ENCODE measurements at regions not wholly inside any gene's neighbourhood (a gene's known extent, or its start where the extent isn't known, plus 50 kb on each side); places are given as distances from the start of the nearest gene placed in this dataset.

- H3K36me3 ChIP-seq (ENCODE audit: control insufficient read depth in 2 of 2, insufficient read depth in 2 of 2, low read length in 2 of 2) = no peaks in the 10 kb centered on the region
- H3K4me3 ChIP-seq (ENCODE audit: low read length in 2 of 2) = no peak overlapping the region
- no peaks in the 10 kb centered on the region for H3K4me1 ChIP-seq (ENCODE audit: control insufficient read depth, insufficient read depth, low read length)
- H3K9ac ChIP-seq (ENCODE audit: low read length in 2 of 2) = no peak overlapping the region
- H3K27me3 ChIP-seq (ENCODE audit: control insufficient read depth in 1 of 2, insufficient read depth in 2 of 2, low read length in 2 of 2) = peaks cover 0 to 1% of the 10 kb centered on the region in 2 donors
- no peaks in the 10 kb centered on the region for H3K9me3 ChIP-seq (ENCODE audit: control insufficient read depth in 2 of 2, low read length in 2 of 2)
- H3K27ac ChIP-seq (ENCODE audit: low read length) = no peak overlapping the region
Observed at GRCh38 chr19:34104557-34104956, 67.7 kb upstream of the LSM14A start.

GRCh38 chr19:34109596-34109995 lies 62.7 kb upstream of the LSM14A start:
- no peaks in the 10 kb centered on the region for H3K9me3 ChIP-seq (ENCODE audit: control insufficient read depth in 2 of 2, low read length in 2 of 2)
- no peaks in the 10 kb centered on the region for H3K4me1 ChIP-seq (ENCODE audit: control insufficient read depth, insufficient read depth, low read length)
- H3K4me3 ChIP-seq (ENCODE audit: low read length in 2 of 2) = no peak overlapping the region
- no peak overlapping the region for H3K27ac ChIP-seq (ENCODE audit: low read length)
- H3K9ac ChIP-seq (ENCODE audit: low read length in 2 of 2) = no peak overlapping the region
- peaks cover 0 to 2% of the 10 kb centered on the region in 2 donors for H3K27me3 ChIP-seq (ENCODE audit: control insufficient read depth in 1 of 2, insufficient read depth in 2 of 2, low read length in 2 of 2)
- no peaks in the 10 kb centered on the region for H3K36me3 ChIP-seq (ENCODE audit: control insufficient read depth in 2 of 2, insufficient read depth in 2 of 2, low read length in 2 of 2)

- Histone ChIP-seq H3K9ac (ENCODE audit: low read length in 2 of 2) (no peak overlapping the region), H3K36me3 (ENCODE audit: control insufficient read depth in 2 of 2, insufficient read depth in 2 of 2, low read length in 2 of 2) (no peaks in the 10 kb centered on the region), H3K4me1 (ENCODE audit: control insufficient read depth, insufficient read depth, low read length) (no peaks in the 10 kb centered on the region), H3K9me3 (ENCODE audit: control insufficient read depth in 2 of 2, low read length in 2 of 2) (no peaks in the 10 kb centered on the region), H3K27me3 (ENCODE audit: control insufficient read depth in 1 of 2, insufficient read depth in 2 of 2, low read length in 2 of 2) (peaks cover 0 to 3% of the 10 kb centered on the region in 2 donors), H3K4me3 (ENCODE audit: low read length in 2 of 2) (no peak overlapping the region), H3K27ac (ENCODE audit: low read length) (no peak overlapping the region)
Observed at GRCh38 chr19:34118879-34119748, 53.2 kb upstream of the LSM14A start.

- Histone ChIP-seq H3K9me3 (ENCODE audit: control insufficient read depth in 2 of 2, low read length in 2 of 2) (no peaks in the 10 kb centered on the region), H3K9ac (ENCODE audit: low read length in 2 of 2) (no peak overlapping the region), H3K4me3 (ENCODE audit: low read length in 2 of 2) (no peak overlapping the region), H3K27ac (ENCODE audit: low read length) (no peak overlapping the region), H3K27me3 (ENCODE audit: control insufficient read depth in 1 of 2, insufficient read depth in 2 of 2, low read length in 2 of 2) (peaks cover 0 to 3% of the 10 kb centered on the region in 2 donors), H3K4me1 (ENCODE audit: control insufficient read depth, insufficient read depth, low read length) (no peaks in the 10 kb centered on the region), H3K36me3 (ENCODE audit: control insufficient read depth in 2 of 2, insufficient read depth in 2 of 2, low read length in 2 of 2) (no peaks in the 10 kb centered on the region)
Observed at GRCh38 chr19:34120141-34120540, 52.2 kb upstream of the LSM14A start.

GRCh38 chr19:34120846-34121639 lies 51.3 kb upstream of the LSM14A start:
- no peaks in the 10 kb centered on the region for H3K36me3 ChIP-seq (ENCODE audit: control insufficient read depth in 2 of 2, insufficient read depth in 2 of 2, low read length in 2 of 2)
- H3K9me3 ChIP-seq (ENCODE audit: control insufficient read depth in 2 of 2, low read length in 2 of 2) = no peaks in the 10 kb centered on the region
- H3K27me3 ChIP-seq (ENCODE audit: control insufficient read depth in 1 of 2, insufficient read depth in 2 of 2, low read length in 2 of 2) = peaks cover 0 to 3% of the 10 kb centered on the region in 2 donors
- no peak overlapping the region for H3K4me3 ChIP-seq (ENCODE audit: low read length in 2 of 2)
- H3K9ac ChIP-seq (ENCODE audit: low read length in 2 of 2) = no peak overlapping the region
- H3K27ac ChIP-seq (ENCODE audit: low read length) = no peak overlapping the region
- no peaks in the 10 kb centered on the region for H3K4me1 ChIP-seq (ENCODE audit: control insufficient read depth, insufficient read depth, low read length)
